Subcutaneous abdominal adipose tissue (tissue), 5 donors: ENCODE measurements at regions not wholly inside any gene's neighbourhood (a gene's known extent, or its start where the extent isn't known, plus 50 kb on each side); places are given as distances from the start of the nearest gene placed in this dataset.

Experiments used
- H3K27ac ChIP-seq: one replicate; pipeline ENCODE4 v1.7.0; 2013; ENCODE audit warnings: low read depth, mild to moderate bottlenecking, inconsistent platforms, low read length, moderate library complexity
- H3K27me3 ChIP-seq, 5 donors: one replicate each; pipeline ENCODE4 v1.7.0; 2013; ENCODE audit warnings: low read length in 5 of 5, inconsistent platforms in 1 of 5; ENCODE audit not compliant: control insufficient read depth in 5 of 5, insufficient read depth in 4 of 5
- H3K36me3 ChIP-seq, 5 donors: one replicate each; pipeline ENCODE4 v1.7.0; 2013; ENCODE audit warnings: low read length in 5 of 5; ENCODE audit not compliant: control insufficient read depth in 5 of 5, insufficient read depth in 5 of 5
- H3K4me1 ChIP-seq, 5 donors: one replicate each; pipeline ENCODE4 v1.7.0; 2013; ENCODE audit warnings: low read length in 5 of 5, mild to moderate bottlenecking in 3 of 5, moderate library complexity in 1 of 5; ENCODE audit not compliant: control insufficient read depth in 5 of 5, insufficient read depth in 5 of 5
- H3K4me3 ChIP-seq, 5 donors: one replicate each; pipeline ENCODE4 v1.7.0; 2013; ENCODE audit warnings: low read length in 5 of 5, low read depth in 1 of 5
- H3K9ac ChIP-seq, 5 donors: one replicate each; pipeline ENCODE4 v1.7.0; 2013; ENCODE audit warnings: low read length in 5 of 5, mild to moderate bottlenecking in 4 of 5, moderate library complexity in 3 of 5
- H3K9me3 ChIP-seq, 5 donors: one replicate each; pipeline ENCODE4 v1.7.0; 2013; ENCODE audit warnings: low read length in 5 of 5; ENCODE audit not compliant: control insufficient read depth in 5 of 5
- donor health status: healthy.
- donor health status: healthy.
- donor health status: healthy.
- donor health status: healthy.
- donor health status: healthy.

GRCh38 chr11:112761911-112762706 is 199.1 kb upstream of the NCAM1 start:
- peaks cover 0 to 13% (median 0%) of the 10 kb centered on the region in 5 donors for H3K4me1 ChIP-seq
- H3K27ac ChIP-seq: no peak overlapping the region
- no peak overlapping the region for H3K4me3 ChIP-seq
- no peak overlapping the region for H3K9ac ChIP-seq
- no peaks in the 10 kb centered on the region for H3K36me3 ChIP-seq
- no peaks in the 10 kb centered on the region for H3K9me3 ChIP-seq
- H3K27me3 ChIP-seq: peaks cover 0 to 3% (median 0%) of the 10 kb centered on the region in 5 donors

GRCh38 chr11:112762707-112763090 is 198.5 kb upstream of the NCAM1 start:
- Histone ChIP-seq H3K9ac (no peak overlapping the region), H3K27me3 (peaks cover 0 to 3% (median 0%) of the 10 kb centered on the region in 5 donors), H3K27ac (no peak overlapping the region), H3K4me3 (no peak overlapping the region), H3K36me3 (no peaks in the 10 kb centered on the region), H3K4me1 (peaks cover 0 to 13% (median 0%) of the 10 kb centered on the region in 5 donors), H3K9me3 (no peaks in the 10 kb centered on the region)

- no peak overlapping the region for H3K4me3 ChIP-seq
- peaks cover 0 to 18% (median 4%) of the 10 kb centered on the region in 5 donors for H3K4me1 ChIP-seq
- H3K9ac ChIP-seq: no peak overlapping the region
- H3K27me3 ChIP-seq: peaks cover 0 to 3% (median 0%) of the 10 kb centered on the region in 5 donors
- no peaks in the 10 kb centered on the region for H3K9me3 ChIP-seq
- no peaks in the 10 kb centered on the region for H3K36me3 ChIP-seq
- H3K27ac ChIP-seq: no peak overlapping the region
Observed at GRCh38 chr11:112765337-112765736, 195.9 kb upstream of the NCAM1 start.

GRCh38 chr11:112769170-112769569 is 192.1 kb upstream of the NCAM1 start:
- H3K9ac ChIP-seq: no peak overlapping the region
- peaks cover 0 to 12% (median 5%) of the 10 kb centered on the region in 5 donors for H3K4me1 ChIP-seq
- H3K4me3 ChIP-seq: no peak overlapping the region
- no peaks in the 10 kb centered on the region for H3K9me3 ChIP-seq
- H3K36me3 ChIP-seq: no peaks in the 10 kb centered on the region
- H3K27ac ChIP-seq: no peak overlapping the region
- H3K27me3 ChIP-seq: peaks cover 0 to 3% (median 0%) of the 10 kb centered on the region in 5 donors

GRCh38 chr11:112769584-112769983 is 191.6 kb upstream of the NCAM1 start:
- no peaks in the 10 kb centered on the region for H3K9me3 ChIP-seq
- no peak overlapping the region for H3K27ac ChIP-seq
- no peak overlapping the region for H3K4me3 ChIP-seq
- H3K4me1 ChIP-seq: peaks cover 0 to 12% (median 5%) of the 10 kb centered on the region in 5 donors
- H3K27me3 ChIP-seq: peaks cover 0 to 3% (median 0%) of the 10 kb centered on the region in 5 donors
- H3K9ac ChIP-seq: no peak overlapping the region
- H3K36me3 ChIP-seq: no peaks in the 10 kb centered on the region

GRCh38 chr11:112770033-112770432 is 191.2 kb upstream of the NCAM1 start:
- Histone ChIP-seq H3K4me1 (peaks cover 0 to 12% (median 5%) of the 10 kb centered on the region in 5 donors), H3K9me3 (no peaks in the 10 kb centered on the region), H3K36me3 (no peaks in the 10 kb centered on the region), H3K27me3 (peaks cover 0 to 3% (median 0%) of the 10 kb centered on the region in 5 donors), H3K27ac (no peak overlapping the region), H3K4me3 (no peak overlapping the region), H3K9ac (no peak overlapping the region)

GRCh38 chr11:112770487-112770886 is 190.7 kb upstream of the NCAM1 start:
- H3K9me3 ChIP-seq: no peaks in the 10 kb centered on the region
- no peak overlapping the region for H3K4me3 ChIP-seq
- peaks cover 0 to 12% (median 5%) of the 10 kb centered on the region in 5 donors for H3K4me1 ChIP-seq
- peaks cover 0 to 3% (median 0%) of the 10 kb centered on the region in 5 donors for H3K27me3 ChIP-seq
- H3K36me3 ChIP-seq: no peaks in the 10 kb centered on the region
- H3K27ac ChIP-seq: no peak overlapping the region
- no peak overlapping the region for H3K9ac ChIP-seq

- H3K9me3 ChIP-seq: no peaks in the 10 kb centered on the region
- H3K36me3 ChIP-seq: no peaks in the 10 kb centered on the region
- no peak overlapping the region for H3K27ac ChIP-seq
- peaks cover 0 to 12% (median 5%) of the 10 kb centered on the region in 5 donors for H3K4me1 ChIP-seq
- no peak overlapping the region for H3K4me3 ChIP-seq
- H3K27me3 ChIP-seq: peaks cover 0 to 3% (median 0%) of the 10 kb centered on the region in 5 donors
- H3K9ac ChIP-seq: no peak overlapping the region
Observed at GRCh38 chr11:112771851-112772250, 189.4 kb upstream of the NCAM1 start.

- Histone ChIP-seq H3K4me1 (peaks cover 0 to 12% (median 5%) of the 10 kb centered on the region in 5 donors), H3K9me3 (no peaks in the 10 kb centered on the region), H3K9ac (no peak overlapping the region), H3K36me3 (no peaks in the 10 kb centered on the region), H3K4me3 (no peak overlapping the region), H3K27ac (no peak overlapping the region), H3K27me3 (peaks cover 0 to 5% (median 3%) of the 10 kb centered on the region in 5 donors)
Observed at GRCh38 chr11:112773264-112773663, 188.0 kb upstream of the NCAM1 start.

- Histone ChIP-seq H3K27me3 (peaks cover 0 to 10% (median 10%) of the 10 kb centered on the region in 5 donors), H3K27ac (no peak overlapping the region), H3K9ac (no peak overlapping the region), H3K4me3 (no peak overlapping the region), H3K36me3 (no peaks in the 10 kb centered on the region), H3K4me1 (no peaks in the 10 kb centered on the region), H3K9me3 (no peaks in the 10 kb centered on the region)
Observed at GRCh38 chr11:112776834-112777233, 184.4 kb upstream of the NCAM1 start.
